Glomerular endothelial cell (primary cell): ENCODE measurements at regions not wholly inside any gene's neighbourhood (a gene's known extent, or its start where the extent isn't known, plus 50 kb on each side); places are given as distances from the start of the nearest gene placed in this dataset.
"Not testable (repeated sequence)": the region's sequence is repeated elsewhere in the genome, so short reads cannot be mapped to it uniquely, and the experiment has no call there.

Experiments
- DNase-seq: peaks from one replicate; pipeline ENCODE4 v3.0.0-alpha.2; 2011; ENCODE audit warnings: low read depth, low spot score; ENCODE audit errors: extremely low read depth

DNA sequence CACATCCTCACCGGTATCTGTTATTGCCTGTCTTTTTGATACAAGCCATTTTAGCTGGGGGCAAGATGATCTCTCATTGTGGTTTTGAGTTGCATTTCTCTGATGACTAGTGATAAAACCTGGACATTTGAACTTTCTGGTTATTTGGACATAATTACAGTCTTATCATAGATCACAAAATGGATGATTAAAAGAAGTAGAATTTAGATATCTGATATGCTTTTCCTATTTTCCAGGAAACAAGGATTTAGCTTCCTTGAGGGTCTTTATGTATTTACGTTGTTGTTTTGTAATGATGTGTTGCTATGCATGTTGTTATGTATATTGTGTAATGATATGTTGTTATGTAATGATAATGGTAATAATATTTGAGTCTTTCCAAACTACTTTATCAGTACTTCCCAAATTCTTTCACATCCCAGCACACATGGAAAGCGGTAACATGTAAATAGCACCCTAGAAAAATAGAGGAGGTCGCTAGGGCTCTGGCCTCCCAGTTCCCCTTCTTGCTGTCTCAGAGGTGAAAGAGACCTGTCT, 53.8 kb downstream of the GJD2 start:
- DNase-seq: no peak

DNA sequence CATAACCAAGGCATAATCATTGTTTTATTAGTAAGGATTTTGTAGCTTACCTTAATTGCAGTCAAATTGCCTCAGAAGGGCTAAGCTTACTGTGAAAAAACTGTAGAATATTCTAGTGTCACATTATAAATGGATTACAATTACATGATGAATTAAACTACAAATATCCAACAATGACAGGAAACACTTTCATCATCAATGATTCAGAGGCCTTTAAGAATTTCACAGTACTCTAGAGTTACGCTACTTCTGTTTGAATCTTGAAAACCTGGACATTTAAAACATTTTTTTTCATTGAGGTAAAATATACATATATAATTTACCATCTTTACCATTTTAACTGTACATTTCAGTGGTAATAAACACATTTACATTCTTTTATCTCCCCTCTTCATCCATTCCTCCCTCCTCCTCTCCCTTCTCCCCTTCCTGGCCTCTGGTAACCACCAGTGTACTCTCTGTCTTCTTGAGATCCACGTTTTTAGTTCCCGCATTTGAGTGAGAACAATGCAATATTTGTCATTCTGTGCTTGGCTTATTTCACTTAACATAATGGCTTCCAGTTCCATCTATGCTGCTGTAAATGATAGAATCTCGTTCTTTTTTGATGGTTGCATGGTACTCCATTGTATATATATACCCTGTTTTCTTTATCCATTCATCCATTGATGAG, 54.7 kb downstream of the GJD2 start:
- DNase-seq: peak; percentile 60

GRCh38 chr15:34696506-34696905, 58.3 kb downstream of the GJD2 start:
- DNase-seq: no peak

DNA sequence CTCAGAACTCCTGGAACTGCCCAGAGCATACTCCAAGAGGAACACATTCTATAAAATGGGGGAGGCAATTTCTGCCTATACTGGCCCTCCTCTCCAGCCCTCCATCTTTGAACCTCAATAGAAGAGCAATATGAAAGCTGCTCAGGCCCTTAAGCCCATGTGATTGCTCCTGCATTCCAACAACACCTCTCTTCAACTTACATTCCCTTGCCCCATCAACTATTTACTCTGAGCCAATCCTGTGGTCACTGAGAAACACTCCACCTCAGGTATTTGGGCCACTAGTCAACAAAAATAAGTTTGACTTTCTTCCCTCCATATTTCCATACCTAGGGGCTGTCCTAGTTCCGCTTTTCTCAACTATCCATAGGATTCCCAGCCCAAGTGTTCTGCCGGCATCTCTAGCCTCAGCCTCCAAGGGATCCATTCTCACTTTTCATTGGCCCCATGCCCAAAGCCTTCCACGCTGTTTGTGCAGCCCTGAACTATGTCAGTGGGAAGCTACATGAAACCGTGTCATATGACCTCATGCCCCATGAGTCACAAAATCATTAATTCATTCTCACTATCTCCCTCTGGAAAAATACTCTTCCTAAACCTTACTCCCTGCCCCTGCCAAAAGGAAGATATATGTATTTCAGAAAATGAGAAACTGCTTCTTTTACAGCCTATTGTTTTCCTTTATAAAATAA, 61.6 kb downstream of the GJD2 start:
- no peak for DNase-seq

DNA sequence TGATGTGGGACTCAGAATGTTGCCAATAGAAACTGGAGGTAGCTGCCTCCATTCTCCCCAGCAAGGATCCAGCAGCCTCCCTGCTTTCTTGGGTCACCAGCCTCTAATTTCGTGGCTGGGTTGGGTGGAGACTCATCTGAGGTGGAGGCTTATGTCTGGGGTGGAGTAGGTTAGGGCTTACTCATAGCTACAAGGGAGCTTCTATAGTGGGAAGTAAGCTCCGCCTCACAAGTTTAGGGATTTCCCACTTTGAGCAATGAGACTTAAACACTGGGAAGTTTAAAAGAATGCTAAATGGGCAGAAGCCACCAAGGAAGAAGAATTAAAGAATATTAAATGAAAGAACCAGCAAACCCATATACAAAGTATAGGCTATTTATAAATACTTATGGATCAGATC, 63.8 kb downstream of the GJD2 start:
- no peak for DNase-seq

DNA sequence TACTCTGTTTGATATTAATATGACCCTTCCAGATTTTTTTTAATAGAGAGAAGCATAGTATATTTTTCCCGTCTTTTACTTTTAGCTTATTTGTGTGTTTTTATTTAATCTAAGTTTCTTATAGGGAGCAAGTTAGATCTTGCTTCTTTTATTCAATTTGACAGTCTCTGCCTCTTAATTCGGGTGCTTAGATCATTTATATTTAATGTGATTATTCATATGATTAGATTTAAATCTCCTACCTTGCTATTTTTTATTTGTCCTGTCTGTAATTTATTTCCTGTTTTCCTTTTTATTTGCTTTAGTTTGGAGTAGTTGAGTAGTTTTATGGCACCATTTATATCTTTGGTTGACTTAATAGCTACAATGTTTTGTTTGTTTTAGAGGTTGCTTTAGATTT, 66.1 kb downstream of the GJD2 start:
- DNase-seq: no peak

GRCh38 chr15:34684351-34684750, 70.4 kb downstream of the GJD2 start:
- DNase-seq: no peak

GRCh38 chr15:34682674-34683073, 72.1 kb downstream of the GJD2 start:
- DNase-seq: peak; percentile 33

DNA sequence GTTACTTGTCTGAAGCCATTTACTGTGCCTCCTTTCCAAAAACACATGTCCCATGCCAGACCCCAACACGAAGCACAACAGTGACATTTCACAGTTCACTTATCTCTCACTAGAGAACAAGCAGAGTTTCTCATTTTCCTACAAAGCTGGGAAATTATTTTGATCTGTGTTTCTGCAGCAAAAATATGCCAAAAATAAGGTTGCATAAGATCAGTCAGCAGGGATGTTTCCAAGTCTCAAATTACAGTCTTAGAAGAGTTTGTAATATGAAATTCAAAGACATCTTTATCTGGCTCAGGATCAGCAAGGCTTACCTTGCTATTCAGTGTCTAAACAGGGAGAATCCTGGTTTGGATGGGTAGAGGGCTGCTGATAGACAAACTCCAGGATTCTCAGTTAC, 75.5 kb downstream of the GJD2 start:
- no peak for DNase-seq

DNA sequence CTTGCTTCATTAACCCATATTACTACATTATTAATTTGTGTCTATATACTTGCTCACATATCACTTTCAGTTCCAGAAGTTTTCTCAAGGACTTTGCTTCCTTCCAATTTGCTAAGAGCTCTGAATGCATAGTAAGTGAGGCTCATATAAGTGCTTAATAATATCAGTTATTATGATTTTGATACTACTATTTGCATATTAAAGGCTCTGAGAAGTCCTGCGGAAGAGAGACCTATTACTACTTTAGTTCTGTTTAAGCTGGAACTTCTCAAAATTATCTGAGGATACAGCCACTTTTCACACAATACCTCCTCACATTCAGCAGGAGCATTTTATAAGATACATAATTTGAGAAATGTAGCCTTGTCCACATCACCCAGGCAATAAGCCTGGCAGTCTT, 81.6 kb downstream of the GJD2 start:
- no peak for DNase-seq

DNA sequence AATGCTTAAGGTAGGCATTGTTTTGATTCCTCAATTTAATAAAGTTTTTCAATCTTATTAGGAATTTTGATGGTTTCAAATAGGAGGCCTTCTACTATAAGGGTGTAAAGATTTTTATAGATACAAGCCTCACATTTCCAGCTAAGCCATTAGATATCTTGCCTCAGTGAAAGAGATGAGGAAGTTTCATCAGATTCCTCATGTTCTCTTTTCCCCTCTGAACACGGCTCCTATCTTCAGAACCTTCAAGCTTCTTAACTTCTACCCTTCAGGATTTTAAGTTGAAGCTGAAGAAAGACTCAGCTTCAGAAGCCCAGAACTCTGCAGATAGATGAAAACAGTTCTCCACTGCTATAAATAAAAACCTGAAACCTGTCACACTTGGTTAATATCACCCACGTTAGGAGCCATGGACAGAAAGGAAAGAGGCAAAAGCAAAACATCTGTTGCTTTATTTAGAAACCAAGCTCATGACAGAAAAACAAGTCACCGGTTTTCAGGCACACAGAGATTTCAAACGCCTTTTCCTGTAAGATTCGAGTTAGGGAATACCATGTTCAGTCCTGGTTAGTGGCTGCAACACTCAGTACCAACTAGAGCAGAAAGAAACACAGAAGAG, 82.2 kb upstream of the GOLGA8B start:
- DNase-seq: no peak

DNA sequence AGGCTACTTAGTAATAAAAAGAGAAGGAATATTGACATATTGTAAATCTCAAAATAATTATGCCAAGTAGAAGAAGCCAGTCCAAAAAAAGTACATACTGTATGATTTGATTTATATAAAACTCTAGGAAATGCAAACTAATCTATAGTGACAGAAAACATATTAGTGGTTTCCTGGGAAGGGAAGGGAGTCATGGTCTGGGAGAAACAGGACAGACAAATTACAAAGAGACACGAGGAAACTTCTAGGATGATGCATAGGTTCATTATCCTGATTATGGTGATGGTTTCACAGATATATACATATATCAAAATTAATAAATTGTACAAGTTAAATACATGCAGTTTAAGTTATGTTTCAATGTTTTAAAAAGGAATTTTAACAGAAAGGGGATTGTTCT, 81.0 kb upstream of the GOLGA8B start:
- no peak for DNase-seq

GRCh38 chr15:34663101-34663500, 79.7 kb upstream of the GOLGA8B start:
- DNase-seq: no peak

GRCh38 chr15:34659056-34659455, 75.6 kb upstream of the GOLGA8B start:
- no peak for DNase-seq

DNA sequence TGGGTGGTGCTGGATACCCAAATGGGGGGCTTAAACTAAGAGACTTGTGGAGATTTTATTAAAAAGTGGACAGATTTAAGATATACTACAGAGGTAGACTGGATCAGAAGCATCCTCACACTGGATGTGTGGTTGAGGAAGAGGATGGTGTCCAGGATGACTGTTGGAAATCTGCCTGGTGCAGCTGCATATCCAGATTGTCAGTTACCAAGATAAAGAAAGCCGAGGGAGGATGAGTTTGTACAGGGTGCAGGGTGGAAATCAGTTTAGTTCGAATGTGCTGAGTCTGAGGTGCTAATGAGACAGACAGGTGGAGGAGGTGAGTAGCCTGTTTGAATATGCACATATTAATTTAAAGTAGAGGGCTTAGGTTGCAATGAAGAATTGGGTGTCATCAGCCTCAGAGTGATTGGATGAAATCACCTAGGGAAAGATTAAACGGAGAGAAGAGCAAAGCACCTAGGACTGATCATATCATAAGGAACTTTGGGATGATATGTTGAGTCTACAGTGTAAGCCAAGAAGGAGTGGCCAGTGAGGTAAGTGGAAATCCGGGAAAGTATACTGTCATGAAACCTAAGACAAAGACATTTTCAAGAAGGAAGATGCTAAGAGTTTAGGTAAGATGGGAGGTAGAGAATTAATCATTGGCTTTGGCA, 74.1 kb upstream of the GOLGA8B start:
- no peak for DNase-seq

- DNase-seq: no peak
These were observed 72.8 kb upstream of the GOLGA8B start for GRCh38 chr15:34656005-34656796.

- no peak for DNase-seq
These were observed 71.9 kb upstream of the GOLGA8B start for GRCh38 chr15:34655326-34655725.

DNA sequence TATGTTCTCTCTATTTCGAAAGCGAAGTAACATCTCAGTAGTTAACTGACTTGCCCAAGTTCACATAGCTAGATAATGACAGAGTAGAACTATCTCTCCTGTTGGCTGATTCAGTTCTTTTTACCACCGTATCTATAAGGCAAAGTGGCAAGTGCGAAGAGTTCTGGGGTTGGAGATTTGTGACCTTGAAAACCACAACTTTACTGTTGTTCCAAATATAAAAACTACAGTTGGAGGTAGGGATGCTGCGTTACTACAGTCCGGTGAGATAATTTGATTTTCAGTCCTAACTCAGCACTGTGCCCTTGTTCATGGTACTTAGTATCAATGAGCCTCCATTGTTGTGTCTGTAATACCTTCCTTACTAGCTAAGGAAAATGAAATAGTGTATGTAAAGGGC, 71.2 kb upstream of the GOLGA8B start:
- DNase-seq: no peak

DNA sequence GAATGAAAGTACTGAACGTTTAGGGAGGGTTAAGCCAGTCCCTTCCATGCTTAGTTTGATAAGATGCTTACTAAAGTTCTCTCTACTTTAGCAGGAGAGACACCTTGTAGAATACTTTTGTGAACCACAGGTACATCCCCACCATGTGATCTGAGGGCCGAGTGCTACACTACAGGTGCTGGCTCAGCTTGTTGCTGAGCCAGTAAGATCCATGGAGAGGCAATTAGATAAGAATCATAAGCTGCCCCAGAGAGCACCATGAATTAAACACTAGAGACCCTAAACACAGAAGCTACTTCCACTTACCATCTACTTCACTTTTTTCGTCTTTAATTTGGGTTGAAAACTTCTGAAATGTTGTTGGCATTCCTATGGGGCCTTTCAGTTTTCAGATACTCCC, 70.5 kb upstream of the GOLGA8B start:
- no peak for DNase-seq

- not testable (repeated sequence) for DNase-seq
These were observed 69.9 kb upstream of the GOLGA8B start for GRCh38 chr15:34653326-34653725.

- no peak for DNase-seq
These were observed 69.2 kb upstream of the GOLGA8B start for GRCh38 chr15:34652726-34653033.
